Tibial nerve (tissue), 4 donors: ENCODE measurements at regions not wholly inside any gene's neighbourhood (a gene's known extent, or its start where the extent isn't known, plus 50 kb on each side); places are given as distances from the start of the nearest gene placed in this dataset. TPM values are rescaled to one million over a fixed set of nuclear protein-coding genes. Genes with fewer than 3 reads are reported as not detected.
"Not testable (repeated sequence)": the region's sequence is repeated elsewhere in the genome, so short reads cannot be mapped to it uniquely, and the experiment has no call there.

Experiments
- DNase-seq, 2 donors: peaks; one replicate each; pipeline ENCODE4 v3.0.0-alpha.2; 2019; ENCODE audit warnings: low spot score in 2 of 2
- H3K27ac ChIP-seq, 4 donors: fragments of 200-600 bp; sonication (generic) in 3 of 4; one replicate each; pipeline ENCODE4 v1.5.1; 2017 to 2019; ENCODE audit warnings: mild to moderate bottlenecking in 1 of 4
- H3K27me3 ChIP-seq, 2 donors: fragments of 200-600 bp; sonication (generic) in 1 of 2; one replicate each; pipeline versions ENCODE4 v1.5.1 to v1.6.0; 2017 to 2019
- H3K36me3 ChIP-seq, 3 donors: fragments of 200-600 bp; sonication (generic); one replicate each; pipeline ENCODE4 v1.5.1; 2018 to 2019
- H3K4me1 ChIP-seq, 4 donors: fragments of 200-600 bp; sonication (generic) in 3 of 4; one replicate each; pipeline ENCODE4 v1.5.1; 2017 to 2019
- H3K4me3 ChIP-seq, 4 donors: fragments of 200-600 bp; sonication (generic) in 3 of 4; one replicate each; pipeline ENCODE4 v1.5.1; 2017 to 2019; ENCODE audit warnings: mild to moderate bottlenecking in 1 of 4, moderate library complexity in 1 of 4
- H3K9me3 ChIP-seq, 4 donors: fragments of 200-600 bp; sonication (generic) in 3 of 4; one replicate each; pipeline ENCODE4 v1.5.1; 2017 to 2019
- EP300 ChIP-seq, 2 donors: sonication (generic); formaldehyde crosslinking; IDR thresholded peaks; one replicate each; pipeline ENCODE4 v1.6.1; 2017; ENCODE audit warnings: antibody characterized with exemption in 2 of 2, mild to moderate bottlenecking in 1 of 2
- POLR2A ChIP-seq, 2 donors: fragments of 450-650 bp; IDR thresholded peaks; one replicate each; pipeline ENCODE4 v1.6.1; 2017; ENCODE audit warnings: antibody characterized with exemption in 2 of 2, mild to moderate bottlenecking in 2 of 2, moderate library complexity in 2 of 2
- WGBS, 2 donors: methylation state at CpG; one replicate each; pipeline ENCODE4 v1.1.5; 2018; 5-methylcytosine and 5-hydroxymethylcytosine counted together
- small RNA-seq: library from RNA; depleted of rRNA; stranded (forward); fragments of <200 nt; gene quantifications from one replicate; pipeline ENCODE3, GENCODE V24; 2016
- TF ChIP-seq, protein P1 (sequence below), 5 experiments: fragments of 200-600 bp in 3 of 5; fragments of 450-650 bp in 2 of 5; sonication (generic) in 3 of 5; IDR thresholded peaks; one replicate each; pipeline ENCODE4 v1.5.1; 2016 to 2019; ENCODE audit warnings: antibody characterized with exemption in 5 of 5, mild to moderate bottlenecking in 3 of 5, moderate library complexity in 2 of 5

DNA sequence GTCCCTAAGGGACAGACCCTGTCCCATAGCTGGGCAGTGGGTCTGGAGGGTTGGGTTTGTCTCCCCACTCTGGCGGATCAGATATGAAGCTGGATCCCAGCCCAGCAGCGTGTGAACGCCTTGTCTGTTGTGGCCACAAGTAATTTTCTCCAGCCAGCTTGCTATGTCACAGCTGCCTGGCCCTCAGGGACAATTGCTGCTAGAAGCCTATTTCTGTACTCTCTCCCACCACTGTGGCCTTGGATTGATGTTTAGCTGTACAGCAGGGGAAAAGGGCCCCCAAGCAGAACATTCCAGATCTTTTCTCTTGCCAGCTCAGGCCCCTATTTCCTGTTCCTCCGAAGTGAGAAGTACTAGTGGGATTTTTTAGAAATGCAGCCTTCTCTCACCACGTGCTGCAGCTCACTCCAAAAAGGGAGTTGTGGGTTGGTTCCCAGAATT is 53.5 kb upstream of the WAC start:
- no peaks in the 10 kb centered on the region for H3K36me3 ChIP-seq
- no peak overlapping the region for H3K27ac ChIP-seq
- H3K27me3 ChIP-seq: no peaks in the 10 kb centered on the region
- H3K9me3 ChIP-seq: no peaks in the 10 kb centered on the region
- 4 to 12% methylated on average over 5 of the region's 5 CpGs for WGBS, 2 donors
- no peak overlapping the region for H3K4me3 ChIP-seq
- TF ChIP-seq, protein P1, sequence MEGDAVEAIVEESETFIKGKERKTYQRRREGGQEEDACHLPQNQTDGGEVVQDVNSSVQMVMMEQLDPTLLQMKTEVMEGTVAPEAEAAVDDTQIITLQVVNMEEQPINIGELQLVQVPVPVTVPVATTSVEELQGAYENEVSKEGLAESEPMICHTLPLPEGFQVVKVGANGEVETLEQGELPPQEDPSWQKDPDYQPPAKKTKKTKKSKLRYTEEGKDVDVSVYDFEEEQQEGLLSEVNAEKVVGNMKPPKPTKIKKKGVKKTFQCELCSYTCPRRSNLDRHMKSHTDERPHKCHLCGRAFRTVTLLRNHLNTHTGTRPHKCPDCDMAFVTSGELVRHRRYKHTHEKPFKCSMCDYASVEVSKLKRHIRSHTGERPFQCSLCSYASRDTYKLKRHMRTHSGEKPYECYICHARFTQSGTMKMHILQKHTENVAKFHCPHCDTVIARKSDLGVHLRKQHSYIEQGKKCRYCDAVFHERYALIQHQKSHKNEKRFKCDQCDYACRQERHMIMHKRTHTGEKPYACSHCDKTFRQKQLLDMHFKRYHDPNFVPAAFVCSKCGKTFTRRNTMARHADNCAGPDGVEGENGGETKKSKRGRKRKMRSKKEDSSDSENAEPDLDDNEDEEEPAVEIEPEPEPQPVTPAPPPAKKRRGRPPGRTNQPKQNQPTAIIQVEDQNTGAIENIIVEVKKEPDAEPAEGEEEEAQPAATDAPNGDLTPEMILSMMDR (IDR thresholded peaks at IDR 0.05): no peak
- TF ChIP-seq EP300 (IDR thresholded peaks at IDR 0.05): no peak
- no peak for TF ChIP-seq POLR2A (IDR thresholded peaks at IDR 0.05)
- DNase-seq: no peak
- no peaks in the 10 kb centered on the region for H3K4me1 ChIP-seq

DNA sequence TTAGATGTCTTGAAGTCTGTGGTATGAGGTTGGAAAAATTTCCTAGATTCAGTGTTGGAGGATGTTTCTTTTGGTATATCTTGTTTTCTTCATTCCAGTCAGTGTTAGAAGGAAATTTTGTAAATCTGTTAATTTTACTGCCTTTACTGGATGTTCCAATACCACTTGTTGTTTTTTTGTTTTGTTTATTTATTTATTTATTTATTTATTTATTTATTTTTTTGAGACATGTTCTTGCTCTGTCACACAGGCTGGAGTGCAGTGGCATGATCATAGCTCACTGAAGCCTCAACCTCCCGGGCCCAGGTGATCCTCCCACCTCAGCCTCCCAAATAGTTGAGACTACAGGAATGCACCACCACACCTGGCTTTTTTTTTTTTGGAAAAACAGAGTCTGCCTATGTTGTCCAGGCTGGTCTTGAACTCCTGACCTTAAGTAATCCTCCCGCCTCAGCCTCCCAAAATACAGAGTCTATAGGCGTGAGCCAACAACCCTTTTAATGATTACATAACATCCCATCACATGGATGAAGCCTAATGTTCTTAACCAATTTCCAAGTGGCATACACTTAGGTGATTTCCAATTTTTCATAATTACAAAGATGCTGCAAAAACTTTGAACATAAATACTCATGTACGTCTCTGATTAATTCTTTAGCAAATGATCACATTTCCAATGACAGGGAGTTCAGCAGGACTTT is 52.8 kb upstream of the WAC start:
- Histone ChIP-seq H3K4me3 (no peak overlapping the region), H3K27me3 (no peaks in the 10 kb centered on the region), H3K36me3 (no peaks in the 10 kb centered on the region), H3K4me1 (no peaks in the 10 kb centered on the region), H3K9me3 (no peaks in the 10 kb centered on the region), H3K27ac (no peak overlapping the region)
- no peak for TF ChIP-seq EP300 (IDR thresholded peaks at IDR 0.05)
- TF ChIP-seq, protein P1 (IDR thresholded peaks at IDR 0.05): no peak
- no peak for TF ChIP-seq POLR2A (IDR thresholded peaks at IDR 0.05)
- no peak for DNase-seq
- 91 to 94% methylated on average over 4 of the region's 4 CpGs for WGBS, 2 donors

GRCh38 chr10:28480628-28480965 is 52.3 kb upstream of the WAC start:
- H3K4me1 ChIP-seq: no peaks in the 10 kb centered on the region
- H3K9me3 ChIP-seq: no peaks in the 10 kb centered on the region
- H3K4me3 ChIP-seq: no peak overlapping the region
- no peak for DNase-seq
- WGBS, 2 donors: 85 to 89% methylated on average over 3 of the region's 3 CpGs
- TF ChIP-seq POLR2A (IDR thresholded peaks at IDR 0.05) (no peak), EP300 (IDR thresholded peaks at IDR 0.05) (no peak)
- TF ChIP-seq, protein P1 (IDR thresholded peaks at IDR 0.05): no peak
- H3K27ac ChIP-seq: no peak overlapping the region
- H3K27me3 ChIP-seq: no peaks in the 10 kb centered on the region
- no peaks in the 10 kb centered on the region for H3K36me3 ChIP-seq

DNA sequence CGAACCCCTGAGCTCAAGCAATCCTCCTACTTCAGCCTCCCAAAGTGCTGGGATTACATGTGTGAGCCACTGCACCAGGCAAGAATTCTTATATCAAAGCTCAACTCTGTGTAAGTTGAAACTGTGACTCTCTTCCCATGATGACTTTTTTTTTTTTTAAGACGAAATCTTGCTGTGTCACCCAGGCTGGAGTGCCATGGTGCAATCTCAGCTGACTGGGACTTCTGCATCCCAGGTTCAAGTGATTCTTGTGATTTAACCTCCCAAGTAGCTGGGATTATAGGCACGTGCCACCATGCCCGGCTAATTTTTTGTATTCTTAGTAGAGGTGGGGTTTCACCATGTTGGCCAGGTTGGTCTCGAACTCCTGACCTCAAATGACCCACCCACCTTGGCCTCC is 51.6 kb upstream of the WAC start:
- 74 to 75% methylated on average over 5 of the region's 5 CpGs for WGBS, 2 donors
- not testable (repeated sequence) for H3K27me3 ChIP-seq

DNA sequence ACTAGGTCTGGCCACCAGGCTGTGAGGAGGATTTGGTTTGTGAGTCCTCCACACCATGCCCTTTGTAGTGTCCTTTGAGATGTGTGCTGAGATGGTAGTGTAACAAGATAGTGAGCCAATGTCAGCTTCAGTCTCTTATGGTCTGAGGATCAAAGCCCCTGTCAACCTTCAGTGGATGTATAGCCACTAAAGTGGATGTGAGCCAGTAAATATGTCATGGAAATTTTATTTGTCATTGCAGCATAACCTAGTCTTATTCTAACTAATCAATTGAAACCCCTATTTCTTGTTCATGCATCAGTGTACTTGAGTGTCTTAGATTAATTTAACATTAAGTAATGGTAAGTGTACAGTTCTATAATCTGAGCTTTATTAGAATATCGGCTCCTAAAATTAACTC is 51.0 kb upstream of the WAC start:
- DNase-seq: no peak
- no peak overlapping the region for H3K27ac ChIP-seq
- no peak overlapping the region for H3K4me3 ChIP-seq
- H3K4me1 ChIP-seq: no peaks in the 10 kb centered on the region
- no peaks in the 10 kb centered on the region for H3K36me3 ChIP-seq
- H3K27me3 ChIP-seq: no peaks in the 10 kb centered on the region
- TF ChIP-seq, protein P1 (IDR thresholded peaks at IDR 0.05): no peak
- WGBS, 2 donors: 98 to 100% methylated on average over 1 of the region's 1 CpG
- H3K9me3 ChIP-seq: no peaks in the 10 kb centered on the region

More for the DNA sequence above, 51.6 kb upstream of the WAC start:
- not testable (repeated sequence) for H3K36me3 ChIP-seq, DNase-seq, H3K4me3 ChIP-seq, H3K9me3 ChIP-seq, H3K4me1 ChIP-seq, H3K27ac ChIP-seq

Small RNAs in the stretch of these regions (small RNA-seq; reads per million reads assigned to genes)
- not detected for gene RF00012
